Esophagus muscularis mucosa (tissue), 4 donors: ENCODE measurements at regions not wholly inside any gene's neighbourhood (a gene's known extent, or its start where the extent isn't known, plus 50 kb on each side); places are given as distances from the start of the nearest gene placed in this dataset.

Source experiments
- DNase-seq: peaks from one replicate; pipeline ENCODE4 v3.0.0-alpha.2; 2017; ENCODE audit errors: extremely low spot score
- H3K27ac ChIP-seq, 4 donors: fragments of 200-600 bp; sonication (generic); replicated peaks in 1 of 4; 1 replicate in 3 of 4; 2 replicates in 1 of 4; pipeline ENCODE4 v1.5.1; 2016 to 2019; ENCODE audit warnings: mild to moderate bottlenecking in 1 of 4
- H3K27me3 ChIP-seq, 4 donors: fragments of 200-600 bp; sonication (generic); one replicate each; pipeline versions ENCODE4 v1.5.1 to v1.6.0; 2016 to 2019
- H3K36me3 ChIP-seq, 4 donors: fragments of 200-600 bp; sonication (generic); one replicate each; pipeline ENCODE4 v1.5.1; 2016 to 2019
- H3K4me1 ChIP-seq, 4 donors: fragments of 200-600 bp; sonication (generic); one replicate each; pipeline ENCODE4 v1.5.1; 2016 to 2019
- H3K4me3 ChIP-seq, 4 donors: fragments of 200-600 bp; sonication (generic); 1 replicate in 2 of 4; 2 replicates in 2 of 4; pipeline ENCODE4 v1.5.1; 2016 to 2019; ENCODE audit warnings: mild to moderate bottlenecking in 4 of 4, moderate library complexity in 1 of 4
- H3K9me3 ChIP-seq, 4 donors: fragments of 200-600 bp; sonication (generic); 1 replicate in 3 of 4; 2 replicates in 1 of 4; pipeline ENCODE4 v1.5.1; 2016 to 2019
- CTCF ChIP-seq, 3 experiments: fragments of 200-600 bp in 2 of 3; fragments of 450-650 bp in 1 of 3; sonication (generic) in 2 of 3; IDR thresholded peaks; one replicate each; pipeline ENCODE4 v1.5.1; 2017 to 2019; ENCODE audit warnings: antibody characterized with exemption in 3 of 3, mild to moderate bottlenecking in 2 of 3, moderate library complexity in 1 of 3
- EP300 ChIP-seq: sonication (generic); formaldehyde crosslinking; IDR thresholded peaks from one replicate; pipeline ENCODE4 v1.6.1; 2017; ENCODE audit warnings: antibody characterized with exemption
- POLR2A ChIP-seq: fragments of 450-650 bp; IDR thresholded peaks from one replicate; pipeline ENCODE4 v1.6.1; 2017; ENCODE audit warnings: antibody characterized with exemption, moderate library complexity, mild to moderate bottlenecking, low read depth
- POLR2AphosphoS5 ChIP-seq, 2 donors: sonication (generic); formaldehyde crosslinking; IDR thresholded peaks; one replicate each; pipeline ENCODE4 v1.6.1; 2017; ENCODE audit warnings: antibody characterized with exemption in 2 of 2
- WGBS: methylation state at CpG from one replicate; pipeline ENCODE4 v1.1.5; 2018; 5-methylcytosine and 5-hydroxymethylcytosine counted together
- intact Hi-C: fragments of 100-400 bp; cut with DNase I; formaldehyde crosslinking; loops from one replicate; pipeline ENCODE4 v1.15.1; 2023

- TF ChIP-seq EP300, result no peak
- TF ChIP-seq POLR2AphosphoS5 (IDR thresholded peaks at IDR 0.05), result no peak
- TF ChIP-seq POLR2A, result no peak
- no peak for TF ChIP-seq CTCF (IDR thresholded peaks at IDR 0.05)
- Histone ChIP-seq H3K9me3 (no peaks in the 10 kb centered on the region), H3K27ac (no peak overlapping the region), H3K4me3 (no peak overlapping the region), H3K4me1 (no peaks in the 10 kb centered on the region), H3K36me3 (no peaks in the 10 kb centered on the region), H3K27me3 (no peaks in the 10 kb centered on the region)
- no peak for DNase-seq
- WGBS, result 87% methylated on average over 3 of the region's 3 CpGs
- intact Hi-C loops, result no loop called here
These were observed 165.7 kb upstream of the MAGI2 start for GRCh38 chr7:79619216-79619615.

- DNase-seq, result no peak
- Histone ChIP-seq H3K9me3 (no peaks in the 10 kb centered on the region), H3K4me3 (no peak overlapping the region), H3K36me3 (no peaks in the 10 kb centered on the region), H3K27ac (no peak overlapping the region), H3K27me3 (no peaks in the 10 kb centered on the region), H3K4me1 (no peaks in the 10 kb centered on the region)
- TF ChIP-seq POLR2A (no peak), EP300 (no peak), POLR2AphosphoS5 (IDR thresholded peaks at IDR 0.05) (no peak), CTCF (IDR thresholded peaks at IDR 0.05) (no peak)
- 95% methylated on average over 10 of the region's 10 CpGs for WGBS
- intact Hi-C loops, result no loop called here
These were observed 162.6 kb upstream of the MAGI2 start for GRCh38 chr7:79615871-79616640.

GRCh38 chr7:79615466-79615865 is 162.0 kb upstream of the MAGI2 start:
- no peak for DNase-seq
- Histone ChIP-seq H3K4me3 (no peak overlapping the region), H3K27me3 (no peaks in the 10 kb centered on the region), H3K9me3 (no peaks in the 10 kb centered on the region), H3K36me3 (no peaks in the 10 kb centered on the region), H3K27ac (no peak overlapping the region), H3K4me1 (no peaks in the 10 kb centered on the region)
- 71% methylated on average over 3 of the region's 3 CpGs for WGBS
- TF ChIP-seq POLR2A (no peak), CTCF (IDR thresholded peaks at IDR 0.05) (no peak), POLR2AphosphoS5 (IDR thresholded peaks at IDR 0.05) (no peak), EP300 (no peak)
- intact Hi-C loops, result no loop called here

- DNase-seq, result no peak
- WGBS, result 94% methylated on average over 3 of the region's 3 CpGs
- H3K36me3 ChIP-seq, result no peaks in the 10 kb centered on the region
- no peak overlapping the region for H3K27ac ChIP-seq
- no peaks in the 10 kb centered on the region for H3K9me3 ChIP-seq
- no peaks in the 10 kb centered on the region for H3K4me1 ChIP-seq
- intact Hi-C loops, result no loop called here
- H3K4me3 ChIP-seq, result no peak overlapping the region
- H3K27me3 ChIP-seq, result no peaks in the 10 kb centered on the region
- TF ChIP-seq EP300, result no peak
These were observed 159.4 kb upstream of the MAGI2 start for GRCh38 chr7:79612903-79613302.

- H3K9me3 ChIP-seq, result no peaks in the 10 kb centered on the region
- H3K36me3 ChIP-seq, result no peaks in the 10 kb centered on the region
- WGBS, result 97% methylated on average over 2 of the region's 2 CpGs
- H3K4me3 ChIP-seq, result no peak overlapping the region
- DNase-seq, result no peak
- H3K4me1 ChIP-seq, result no peaks in the 10 kb centered on the region
- intact Hi-C loops, result no loop called here
- no peaks in the 10 kb centered on the region for H3K27me3 ChIP-seq
- H3K27ac ChIP-seq, result no peak overlapping the region
- no peak for TF ChIP-seq CTCF (IDR thresholded peaks at IDR 0.05)
These were observed 158.6 kb upstream of the MAGI2 start for GRCh38 chr7:79612022-79612421.
